Prostate gland (tissue), 2 donors: ENCODE measurements at regions not wholly inside any gene's neighbourhood (a gene's known extent, or its start where the extent isn't known, plus 50 kb on each side); places are given as distances from the start of the nearest gene placed in this dataset.

ENCODE experiments used
- DNase-seq: peaks from one replicate; pipeline ENCODE4 v3.0.0-alpha.2; 2019; ENCODE audit warnings: low spot score
- H3K27ac ChIP-seq, 2 donors: fragments of 200-600 bp; sonication (generic); 2 replicates each; pipeline ENCODE4 v1.5.1; 2017 to 2019
- H3K27me3 ChIP-seq: fragments of 200-600 bp; sonication (generic); replicated peaks from 2 replicates; pipeline ENCODE4 v1.5.1; 2019; ENCODE audit not compliant: insufficient read depth
- H3K36me3 ChIP-seq, 2 donors: fragments of 200-600 bp; sonication (generic); 1 replicate in 1 of 2; 2 replicates in 1 of 2; pipeline versions ENCODE4 v1.5.1 to v1.8.1; 2017 to 2019
- H3K4me1 ChIP-seq: fragments of 200-600 bp; sonication (generic); replicated peaks from 2 replicates; pipeline ENCODE4 v1.5.1; 2019
- H3K4me3 ChIP-seq, 2 donors: fragments of 200-600 bp; sonication (generic); 2 replicates each; pipeline ENCODE4 v1.5.1; 2017 to 2019
- H3K9me3 ChIP-seq: fragments of 200-600 bp; sonication (generic); 2 replicates; pipeline ENCODE4 v1.5.1; 2017
- POLR2A ChIP-seq: fragments of 450-650 bp; IDR thresholded peaks from one replicate; pipeline ENCODE4 v1.6.1; 2016; ENCODE audit warnings: antibody characterized with exemption, mild to moderate bottlenecking
- POLR2AphosphoS5 ChIP-seq: sonication (generic); formaldehyde crosslinking; IDR thresholded peaks from one replicate; pipeline ENCODE4 v1.6.1; 2017; ENCODE audit warnings: antibody characterized with exemption
- WGBS: methylation state at CpG from one replicate; pipeline ENCODE4 v1.1.5; 2018; 5-methylcytosine and 5-hydroxymethylcytosine counted together
- intact Hi-C: fragments of 100-400 bp; cut with DNase I; formaldehyde crosslinking; loops from one replicate; pipeline ENCODE4 v1.14.2; 2022
- TF ChIP-seq, protein P1 (sequence below), 4 experiments: fragments of 200-600 bp in 2 of 4; fragments of 450-650 bp in 2 of 4; sonication (generic) in 2 of 4; IDR thresholded peaks; 1 replicate in 3 of 4; 2 replicates in 1 of 4; pipeline ENCODE4 v1.5.1; 2016 to 2019; ENCODE audit warnings: antibody characterized with exemption in 4 of 4, mild to moderate bottlenecking in 2 of 4, moderate library complexity in 2 of 4

DNA sequence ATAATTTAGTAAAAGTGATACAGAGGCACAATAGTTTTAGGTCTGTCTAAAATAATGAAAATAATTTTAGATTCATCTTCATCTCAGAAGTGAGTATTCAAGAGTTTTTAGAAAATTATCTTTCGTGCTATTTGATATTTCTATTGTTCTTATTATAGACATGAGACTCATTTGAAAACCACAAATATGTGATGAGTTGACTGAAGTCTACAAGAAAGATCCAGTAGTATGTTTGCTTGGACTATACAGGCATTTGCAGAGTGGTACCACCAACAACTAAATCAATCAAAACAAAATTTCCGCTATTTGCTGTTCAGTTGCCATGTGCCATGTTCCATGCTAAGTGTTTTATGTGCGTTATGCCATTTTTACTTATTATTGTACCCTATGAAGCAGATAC, 1318.5 kb downstream of the STIM2 start:
- no peak for DNase-seq
- no peaks in the 10 kb centered on the region for H3K9me3 ChIP-seq
- H3K4me3 ChIP-seq, result no peak overlapping the region
- no peak overlapping the region for H3K27ac ChIP-seq
- H3K4me1 ChIP-seq, result no peaks in the 10 kb centered on the region
- WGBS, result 90% methylated on average over 3 of the region's 3 CpGs
- H3K36me3 ChIP-seq, result no peaks in the 10 kb centered on the region
- intact Hi-C loops, result no loop called here
- TF ChIP-seq POLR2AphosphoS5 (no peak), POLR2A (no peak)
- TF ChIP-seq, protein P1, sequence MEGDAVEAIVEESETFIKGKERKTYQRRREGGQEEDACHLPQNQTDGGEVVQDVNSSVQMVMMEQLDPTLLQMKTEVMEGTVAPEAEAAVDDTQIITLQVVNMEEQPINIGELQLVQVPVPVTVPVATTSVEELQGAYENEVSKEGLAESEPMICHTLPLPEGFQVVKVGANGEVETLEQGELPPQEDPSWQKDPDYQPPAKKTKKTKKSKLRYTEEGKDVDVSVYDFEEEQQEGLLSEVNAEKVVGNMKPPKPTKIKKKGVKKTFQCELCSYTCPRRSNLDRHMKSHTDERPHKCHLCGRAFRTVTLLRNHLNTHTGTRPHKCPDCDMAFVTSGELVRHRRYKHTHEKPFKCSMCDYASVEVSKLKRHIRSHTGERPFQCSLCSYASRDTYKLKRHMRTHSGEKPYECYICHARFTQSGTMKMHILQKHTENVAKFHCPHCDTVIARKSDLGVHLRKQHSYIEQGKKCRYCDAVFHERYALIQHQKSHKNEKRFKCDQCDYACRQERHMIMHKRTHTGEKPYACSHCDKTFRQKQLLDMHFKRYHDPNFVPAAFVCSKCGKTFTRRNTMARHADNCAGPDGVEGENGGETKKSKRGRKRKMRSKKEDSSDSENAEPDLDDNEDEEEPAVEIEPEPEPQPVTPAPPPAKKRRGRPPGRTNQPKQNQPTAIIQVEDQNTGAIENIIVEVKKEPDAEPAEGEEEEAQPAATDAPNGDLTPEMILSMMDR (IDR thresholded peaks at IDR 0.05), result no peak
- no peaks in the 10 kb centered on the region for H3K27me3 ChIP-seq

DNA sequence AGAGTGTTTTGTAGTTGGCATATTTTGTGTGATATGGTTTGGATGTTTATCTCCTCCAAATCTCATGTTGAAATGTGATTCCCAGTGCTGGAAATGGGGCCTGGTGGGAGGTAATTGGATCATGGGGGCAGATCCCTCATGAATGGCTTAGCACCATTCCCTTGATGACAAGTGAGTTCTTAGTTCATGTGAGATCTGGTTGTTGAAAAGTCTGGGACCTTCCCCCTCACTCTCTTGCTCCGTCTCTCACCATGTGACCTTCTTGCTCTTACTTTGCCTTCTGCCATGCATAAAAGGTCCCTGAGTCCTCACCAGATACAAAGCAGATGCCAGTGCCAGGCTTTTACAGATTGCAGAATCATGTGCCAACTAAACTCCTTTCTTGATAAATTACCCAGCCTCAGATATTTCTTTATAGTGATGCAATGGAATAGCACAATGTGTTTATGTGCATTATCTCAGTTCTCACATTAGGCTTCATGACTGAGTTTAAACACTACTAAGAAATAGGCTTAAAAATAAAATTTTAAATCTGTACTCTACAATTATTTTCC, 1348.8 kb downstream of the STIM2 start:
- Histone ChIP-seq H3K4me3 (no peak overlapping the region), H3K27ac (no peak overlapping the region), H3K27me3 (no peaks in the 10 kb centered on the region), H3K9me3 (no peaks in the 10 kb centered on the region), H3K4me1 (no peaks in the 10 kb centered on the region), H3K36me3 (no peaks in the 10 kb centered on the region)
- DNase-seq, result no peak
- WGBS, result 68% methylated on average over 1 of the region's 1 CpG
- intact Hi-C loops, result no loop called here
- TF ChIP-seq, protein P1 (IDR thresholded peaks at IDR 0.05), result no peak
- no peak for TF ChIP-seq POLR2AphosphoS5
- TF ChIP-seq POLR2A, result no peak

DNA sequence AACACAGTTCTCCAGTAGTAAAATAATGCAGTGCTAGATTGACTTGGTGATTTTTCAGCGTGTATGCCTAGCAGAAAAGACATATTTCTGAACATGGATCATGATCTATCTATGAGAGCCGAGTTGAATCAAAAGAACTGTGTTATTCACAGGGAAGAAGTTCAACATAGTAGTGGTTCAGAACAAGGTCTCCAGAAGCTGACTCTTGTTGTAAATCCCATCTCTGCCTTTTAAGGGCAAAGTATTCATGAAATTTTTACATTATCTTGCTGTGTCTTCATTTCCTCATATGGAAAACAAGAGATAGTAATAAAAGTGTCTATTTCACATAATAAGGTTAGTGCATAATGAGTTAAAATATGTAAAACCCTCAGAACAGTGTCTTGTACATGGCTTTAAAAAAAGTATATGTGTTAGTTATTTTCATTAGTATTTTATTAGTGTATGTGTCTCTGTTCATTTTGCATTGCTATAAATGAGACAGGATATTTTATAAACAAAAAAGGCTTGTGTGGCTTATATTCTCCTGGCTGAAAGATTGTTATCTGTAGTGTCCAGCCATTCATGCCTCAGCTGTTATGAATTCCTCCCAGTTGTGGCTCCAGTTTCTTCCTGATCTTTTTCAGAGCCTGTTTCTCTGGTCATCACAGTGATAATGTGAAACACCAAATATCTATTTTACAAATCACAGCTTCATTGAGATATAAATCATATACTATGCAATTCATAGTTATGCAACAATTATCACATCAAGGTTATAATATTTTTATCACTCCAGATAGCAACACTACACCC, 1351.2 kb downstream of the STIM2 start:
- WGBS, result 49% methylated on average over 2 of the region's 2 CpGs

DNA sequence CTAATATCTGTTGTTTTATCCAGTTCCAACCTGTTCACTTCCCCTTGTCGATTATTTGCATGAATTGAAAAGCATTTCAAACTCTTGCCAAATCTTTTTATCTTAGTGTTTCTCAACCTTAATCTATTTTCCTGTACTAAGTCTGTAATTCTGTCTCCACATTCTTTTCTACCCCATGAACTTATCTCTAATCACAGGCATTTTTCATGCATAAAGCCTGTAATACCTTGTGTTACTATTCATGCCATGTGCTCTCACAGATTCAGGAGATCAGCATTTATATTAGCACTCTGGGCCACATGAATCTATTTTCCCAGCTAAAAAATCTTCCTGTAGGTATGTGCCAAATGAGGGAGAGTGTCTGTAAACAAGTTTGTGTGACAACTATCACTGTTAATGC, 1360.9 kb downstream of the STIM2 start:
- WGBS, result 30% methylated on average over 1 of the region's 1 CpG

More for the DNA sequence above, 1351.2 kb downstream of the STIM2 start:
- TF ChIP-seq, protein P1 (IDR thresholded peaks at IDR 0.05), result no peak
- TF ChIP-seq POLR2AphosphoS5, result no peak
- no peak for TF ChIP-seq POLR2A
- intact Hi-C loops, result no loop called here
- Histone ChIP-seq H3K27me3 (no peaks in the 10 kb centered on the region), H3K27ac (no peak overlapping the region), H3K9me3 (no peaks in the 10 kb centered on the region), H3K4me1 (no peaks in the 10 kb centered on the region), H3K4me3 (no peak overlapping the region), H3K36me3 (no peaks in the 10 kb centered on the region)
- no peak for DNase-seq

More for the DNA sequence above, 1360.9 kb downstream of the STIM2 start:
- intact Hi-C loops, result no loop called here
- no peak for DNase-seq
- H3K36me3 ChIP-seq, result no peaks in the 10 kb centered on the region
- no peak for TF ChIP-seq POLR2AphosphoS5
- no peak for TF ChIP-seq POLR2A
- TF ChIP-seq, protein P1 (IDR thresholded peaks at IDR 0.05), result no peak
- no peak overlapping the region for H3K27ac ChIP-seq
- no peaks in the 10 kb centered on the region for H3K9me3 ChIP-seq
- H3K27me3 ChIP-seq, result no peaks in the 10 kb centered on the region
- H3K4me1 ChIP-seq, result no peaks in the 10 kb centered on the region
- no peak overlapping the region for H3K4me3 ChIP-seq
